COR-L47 (cell line): ENCODE measurements at regions not wholly inside any gene's neighbourhood (a gene's known extent, or its start where the extent isn't known, plus 50 kb on each side); places are given as distances from the start of the nearest gene placed in this dataset.
"Not testable (repeated sequence)": the region's sequence is repeated elsewhere in the genome, so short reads cannot be mapped to it uniquely, and the experiment has no call there.

ENCODE experiments used
- DNase-seq: peaks from one replicate; lab custom pipeline; 2025; lab: John Stamatoyannopoulos, UW

- DNase-seq: peak; percentile 78
These were observed 116.6 kb upstream of the RBBP8 start for GRCh38 chr18:22816266-22817176.

GRCh38 chr18:22817844-22818243 lies 115.3 kb upstream of the RBBP8 start:
- no peak for DNase-seq

- DNase-seq: no peak
These were observed 111.1 kb upstream of the RBBP8 start for GRCh38 chr18:22822024-22822423.

- no peak for DNase-seq
These were observed 110.2 kb upstream of the RBBP8 start for GRCh38 chr18:22822841-22823508.

GRCh38 chr18:22826726-22827125 lies 106.4 kb upstream of the RBBP8 start:
- no peak for DNase-seq

GRCh38 chr18:22827216-22827615 lies 105.9 kb upstream of the RBBP8 start:
- no peak for DNase-seq

- DNase-seq: no peak
These were observed 105.4 kb upstream of the RBBP8 start for GRCh38 chr18:22827741-22828140.

GRCh38 chr18:22828171-22828570 lies 105.0 kb upstream of the RBBP8 start:
- no peak for DNase-seq

- DNase-seq: not testable (repeated sequence)
These were observed 104.5 kb upstream of the RBBP8 start for GRCh38 chr18:22828583-22828982.

- DNase-seq: no peak
These were observed 103.3 kb upstream of the RBBP8 start for GRCh38 chr18:22829781-22830180.

- DNase-seq: no peak
These were observed 102.6 kb upstream of the RBBP8 start for GRCh38 chr18:22830511-22830910.

- DNase-seq: no peak
These were observed 101.7 kb upstream of the RBBP8 start for GRCh38 chr18:22831441-22831904.

- no peak for DNase-seq
These were observed 96.2 kb upstream of the RBBP8 start for GRCh38 chr18:22836932-22837331.

GRCh38 chr18:22838221-22838620 lies 94.9 kb upstream of the RBBP8 start:
- no peak for DNase-seq

- no peak for DNase-seq
These were observed 94.4 kb upstream of the RBBP8 start for GRCh38 chr18:22838639-22839277.

GRCh38 chr18:22839340-22839821 lies 93.7 kb upstream of the RBBP8 start:
- DNase-seq: no peak

- no peak for DNase-seq
These were observed 92.5 kb upstream of the RBBP8 start for GRCh38 chr18:22840606-22841144.

GRCh38 chr18:22841840-22842239 lies 91.3 kb upstream of the RBBP8 start:
- DNase-seq: no peak

GRCh38 chr18:22844190-22844589 lies 88.9 kb upstream of the RBBP8 start:
- no peak for DNase-seq

GRCh38 chr18:22844628-22845027 lies 88.5 kb upstream of the RBBP8 start:
- DNase-seq: no peak

- peak; percentile 54 for DNase-seq
These were observed 86.9 kb upstream of the RBBP8 start for GRCh38 chr18:22846088-22846683.

GRCh38 chr18:22846697-22847096 lies 86.4 kb upstream of the RBBP8 start:
- DNase-seq: no peak
